ENCODE measurements at regions not wholly inside any gene's neighbourhood (a gene's known extent, or its start where the extent isn't known, plus 50 kb on each side); places are given as distances from the start of the nearest gene placed in this dataset.

DNA sequence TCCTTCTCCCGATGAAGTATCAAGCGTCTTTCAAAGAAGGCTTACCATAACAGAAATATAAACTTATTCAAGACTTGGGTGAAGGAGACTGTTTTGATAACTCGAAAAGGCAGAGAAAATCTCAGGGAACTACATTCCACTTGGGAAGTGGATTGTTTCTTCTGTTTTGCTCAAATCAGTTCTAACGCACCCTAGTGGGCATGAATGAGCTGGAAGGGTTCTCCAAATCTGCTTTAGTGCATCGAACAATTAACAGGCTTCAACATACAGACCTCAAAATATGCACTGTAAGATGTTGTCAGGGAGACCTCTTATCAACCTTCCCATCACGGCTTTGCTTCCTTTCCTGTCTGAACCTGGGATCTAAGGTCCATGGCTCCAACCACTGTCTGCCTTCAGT is 392.5 kb downstream of the CD83 start:
- no peak for TF ChIP-seq CTCF (IDR thresholded peaks at IDR 0.05; ENCODE audit: insufficient read depth, low read length)
- no peak for TF ChIP-seq REST (IDR thresholded peaks at IDR 0.05; ENCODE audit: insufficient replicate concordance, low read depth)
- no peak for TF ChIP-seq POLR2AphosphoS5 (IDR thresholded peaks at IDR 0.05; ENCODE audit: low read depth)
- TF ChIP-seq SPI1 (IDR thresholded peaks at IDR 0.05; ENCODE audit: borderline replicate concordance, low read depth) = no peak

Measured in HL-60 (cell line).